Stimulated activated CD4-positive, alpha-beta T cell treated with anti-CD3 and anti-CD28 coated beads, Interleukin-12 subunit alpha, Interleukin-12 subunit beta, amount 100 ng/mL, for 48 hours (primary cell): ENCODE measurements at regions not wholly inside any gene's neighbourhood (a gene's known extent, or its start where the extent isn't known, plus 50 kb on each side); places are given as distances from the start of the nearest gene placed in this dataset.

ENCODE experiments used
- DNase-seq, 3 donors: peaks; one replicate each; pipeline ENCODE4 v3.0.0-alpha.2; 2020; ENCODE audit warnings: low read depth in 2 of 3, low spot score in 1 of 3

GRCh38 chr10:88082806-88083596 lies 219.6 kb downstream of the PTEN start:
- no peak for DNase-seq

GRCh38 chr10:88083597-88083989 lies 220.2 kb downstream of the PTEN start:
- DNase-seq = no peak

DNA sequence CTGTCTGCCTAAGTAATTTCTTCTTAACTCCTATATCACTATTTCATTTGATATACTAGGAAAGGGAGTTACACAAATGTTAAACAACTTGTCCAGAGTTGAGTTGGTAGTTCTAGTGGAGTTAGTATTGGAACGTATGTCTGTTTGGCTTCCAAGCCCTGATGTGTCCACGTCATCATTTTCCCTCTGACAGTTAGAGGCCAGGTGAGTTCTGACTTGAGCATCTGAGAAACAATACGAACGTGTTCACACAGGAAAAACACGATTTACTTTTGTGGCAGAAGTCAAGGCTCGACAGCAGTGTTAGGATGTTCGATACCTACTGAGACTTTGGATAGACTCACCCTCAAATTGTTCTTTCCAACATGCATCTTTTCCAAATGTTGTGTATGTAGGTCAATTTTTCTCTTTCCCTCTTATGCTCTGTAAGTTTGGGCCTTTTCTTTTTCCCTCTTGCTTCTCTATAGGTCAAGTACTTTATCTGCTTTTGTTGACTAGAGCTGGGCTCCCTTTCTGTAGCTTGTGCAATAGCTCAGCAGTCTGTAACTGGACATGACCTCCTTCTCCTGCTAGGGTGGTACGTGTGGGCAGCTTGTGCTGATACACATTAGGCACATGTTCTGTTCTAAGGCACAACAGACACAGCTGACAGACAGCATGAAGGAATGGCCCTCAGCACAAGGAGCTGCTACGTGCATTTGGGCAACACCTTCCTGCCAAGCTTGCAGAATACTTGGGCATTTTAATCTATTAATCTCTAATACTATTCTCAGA lies 222.9 kb downstream of the PTEN start:
- no peak for DNase-seq

GRCh38 chr10:88088441-88089340 lies 225.3 kb downstream of the PTEN start:
- no peak for DNase-seq

GRCh38 chr10:88089498-88089897 lies 226.1 kb downstream of the PTEN start:
- no peak for DNase-seq

GRCh38 chr10:88090568-88091214 lies 227.3 kb downstream of the PTEN start:
- no peak for DNase-seq

GRCh38 chr10:88091490-88092061 lies 228.2 kb downstream of the PTEN start:
- DNase-seq = peak; percentile 60 to 72 (median 61)

GRCh38 chr10:88092265-88092664 lies 228.8 kb downstream of the PTEN start:
- DNase-seq = no peak

DNA sequence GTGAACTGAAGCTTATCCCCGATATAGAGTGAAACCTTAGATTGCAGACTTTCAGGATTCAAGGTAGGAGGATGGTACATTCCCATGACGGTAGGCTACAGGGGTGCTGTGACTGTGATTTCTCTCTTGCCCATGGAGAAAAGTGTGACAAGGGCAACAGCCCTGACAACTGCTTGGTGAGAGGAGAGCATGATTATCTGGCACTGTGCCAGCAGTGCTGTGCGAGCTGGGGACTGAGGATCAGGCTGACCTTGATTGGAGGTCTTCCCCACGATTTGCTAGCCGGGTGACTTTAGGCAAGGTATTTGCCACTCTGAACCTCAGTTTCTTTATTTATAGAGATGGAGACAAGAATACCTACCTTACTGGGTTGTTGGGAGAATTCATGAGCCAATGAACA lies 229.5 kb downstream of the PTEN start:
- DNase-seq = no peak

- no peak for DNase-seq
These were observed 231.4 kb downstream of the PTEN start for GRCh38 chr10:88094795-88095194.

DNA sequence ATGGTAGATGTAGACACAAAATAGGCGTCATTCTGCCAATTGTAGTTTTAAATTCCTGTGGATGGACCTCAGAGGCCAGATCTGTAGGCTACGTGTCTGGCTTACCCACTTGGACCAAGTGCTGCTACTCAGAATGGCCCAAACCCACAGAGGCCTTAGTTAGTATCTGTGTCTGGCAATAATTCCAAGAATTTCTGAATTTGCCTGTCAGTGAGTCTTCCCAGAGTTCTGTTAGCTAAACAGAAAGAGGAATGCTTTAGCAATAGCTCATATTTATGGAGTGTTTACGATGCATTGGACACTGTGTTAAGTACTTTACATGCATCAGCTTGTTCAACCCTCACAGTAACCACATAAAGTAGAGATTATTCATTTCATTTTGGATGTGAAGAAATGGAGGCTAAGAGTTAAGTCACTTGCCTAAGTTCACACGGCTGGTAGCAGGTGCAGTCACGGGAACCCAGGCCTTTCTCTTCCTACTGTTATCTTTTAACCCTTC lies 231.8 kb downstream of the PTEN start:
- no peak for DNase-seq

DNA sequence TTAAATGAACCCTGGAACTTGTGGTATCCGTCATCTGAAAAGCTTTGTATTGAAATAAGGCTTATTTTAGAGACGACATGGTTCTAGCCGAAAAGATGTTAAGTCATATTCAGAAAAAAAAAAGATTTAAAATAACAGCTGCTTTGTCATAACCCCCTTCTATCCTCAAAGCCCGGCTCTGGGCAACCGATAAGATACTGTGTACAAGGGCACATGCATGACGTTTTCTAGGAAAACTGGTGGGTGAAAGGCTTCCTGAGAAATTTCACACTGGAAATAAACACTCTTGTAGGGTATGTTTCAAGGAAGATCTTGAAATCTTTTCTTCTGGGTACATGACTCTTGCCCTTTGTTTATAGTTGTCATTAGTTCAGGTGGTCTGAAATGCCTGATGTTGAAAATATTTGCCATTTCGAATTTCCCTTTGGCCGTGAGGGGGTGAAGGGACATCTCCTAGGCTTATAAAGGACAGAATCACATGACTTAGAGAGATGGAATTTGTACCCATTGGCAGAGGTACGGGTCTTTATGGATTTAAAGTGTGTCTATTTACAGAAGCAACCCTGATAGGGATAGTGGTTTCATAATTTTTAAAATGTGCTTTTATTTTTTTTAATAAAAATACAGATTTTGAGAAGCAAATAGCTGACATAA lies 232.5 kb downstream of the PTEN start:
- DNase-seq = no peak

DNA sequence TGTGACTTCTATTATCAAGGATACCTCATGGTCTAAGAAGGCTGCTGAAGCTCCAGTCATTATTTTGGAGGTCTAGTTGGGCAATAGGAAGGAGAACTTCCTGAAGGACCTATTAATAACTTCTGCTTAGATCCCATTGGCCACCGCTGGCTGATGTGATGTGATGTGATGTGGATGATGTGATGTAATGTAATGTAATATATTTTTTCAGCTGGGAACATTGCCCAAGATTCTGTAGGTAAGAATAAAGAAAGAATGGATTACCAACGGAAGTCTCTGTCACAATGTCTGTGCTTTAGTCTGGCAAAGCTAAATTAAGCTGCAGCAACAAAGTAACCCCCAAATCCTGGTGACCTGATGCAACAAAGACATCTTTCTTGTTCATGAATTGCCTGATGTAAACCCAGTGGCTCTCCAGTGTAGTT lies 233.7 kb downstream of the PTEN start:
- no peak for DNase-seq

GRCh38 chr10:88097536-88097935 lies 234.1 kb downstream of the PTEN start:
- no peak for DNase-seq

- DNase-seq = no peak
These were observed 236.9 kb downstream of the PTEN start for GRCh38 chr10:88100281-88100680.

DNA sequence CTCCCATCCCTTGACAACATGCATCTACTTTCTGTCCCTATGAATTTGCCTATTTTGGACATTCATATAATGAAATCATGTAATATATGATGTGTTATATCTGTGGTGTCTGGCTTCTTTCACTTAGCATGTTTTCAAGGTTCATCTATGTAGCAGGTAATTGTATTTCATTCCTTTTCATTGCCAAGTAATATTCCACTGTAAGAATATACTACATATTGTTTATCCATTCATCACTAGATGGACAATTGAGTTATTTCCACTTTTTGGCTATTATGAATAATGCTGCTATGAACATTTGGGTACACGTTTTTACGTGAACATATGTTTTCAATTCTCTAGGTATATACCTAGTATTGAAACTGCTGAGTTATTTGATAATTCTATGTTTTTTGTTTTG lies 238.2 kb downstream of the PTEN start:
- no peak for DNase-seq

- no peak for DNase-seq
These were observed 240.2 kb downstream of the PTEN start for GRCh38 chr10:88103576-88103975.

- DNase-seq = no peak
These were observed 240.8 kb downstream of the PTEN start for GRCh38 chr10:88104223-88104622.

- no peak for DNase-seq
These were observed 242.9 kb downstream of the PTEN start for GRCh38 chr10:88106366-88106765.
